GM21737 (cell line): ENCODE measurements at regions not wholly inside any gene's neighbourhood (a gene's known extent, or its start where the extent isn't known, plus 50 kb on each side); places are given as distances from the start of the nearest gene placed in this dataset.
"Not testable (repeated sequence)": the region's sequence is repeated elsewhere in the genome, so short reads cannot be mapped to it uniquely, and the experiment has no call there.

Experiments
- ATAC-seq: cut with Tn5 transposase; IDR thresholded peaks from one replicate; pipeline ENCODE4 v1.9.1; 2021; ENCODE audit warnings: mild to moderate bottlenecking, moderate library complexity; ENCODE audit not compliant: unreplicated experiment

DNA sequence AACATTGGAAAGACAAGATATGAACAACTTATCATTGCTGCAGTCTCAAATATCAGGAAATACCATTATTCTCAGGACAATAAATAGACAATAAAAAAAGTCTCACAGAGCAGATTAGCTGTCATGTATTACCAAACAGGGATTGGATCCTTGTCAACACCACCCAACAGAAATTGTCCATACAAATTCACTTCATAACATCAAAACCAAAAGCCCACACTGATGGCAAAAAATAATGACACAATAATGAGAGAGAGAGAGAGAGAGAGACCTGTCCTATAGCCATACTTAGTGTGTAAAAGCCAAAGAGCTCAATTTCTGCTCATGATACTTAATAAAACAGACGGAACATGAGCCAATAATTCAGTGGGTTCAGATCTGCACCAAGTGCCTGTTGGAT lies 96.5 kb downstream of the PPIAL4G start:
- no peak for ATAC-seq

DNA sequence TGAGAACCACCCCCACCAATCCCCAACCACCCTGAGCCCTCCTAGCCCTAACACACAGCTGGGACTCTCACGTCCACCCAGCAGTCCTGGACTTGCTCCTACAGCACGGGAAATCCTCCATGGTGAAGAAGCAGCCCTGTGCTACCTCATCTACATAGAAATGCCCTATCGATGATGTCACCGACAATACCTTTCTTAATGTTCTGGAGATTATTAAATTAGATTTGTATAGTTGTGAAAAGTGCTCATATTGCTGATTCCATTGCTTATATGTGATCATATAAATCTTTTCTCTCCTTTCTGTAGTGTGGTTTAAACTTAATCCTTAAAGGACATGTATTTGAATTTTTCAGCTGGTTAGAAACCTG lies 97.1 kb downstream of the PPIAL4G start:
- not testable (repeated sequence) for ATAC-seq

- no peak for ATAC-seq
These were observed 97.6 kb downstream of the PPIAL4G start for GRCh38 chr1:148385371-148386030.

DNA sequence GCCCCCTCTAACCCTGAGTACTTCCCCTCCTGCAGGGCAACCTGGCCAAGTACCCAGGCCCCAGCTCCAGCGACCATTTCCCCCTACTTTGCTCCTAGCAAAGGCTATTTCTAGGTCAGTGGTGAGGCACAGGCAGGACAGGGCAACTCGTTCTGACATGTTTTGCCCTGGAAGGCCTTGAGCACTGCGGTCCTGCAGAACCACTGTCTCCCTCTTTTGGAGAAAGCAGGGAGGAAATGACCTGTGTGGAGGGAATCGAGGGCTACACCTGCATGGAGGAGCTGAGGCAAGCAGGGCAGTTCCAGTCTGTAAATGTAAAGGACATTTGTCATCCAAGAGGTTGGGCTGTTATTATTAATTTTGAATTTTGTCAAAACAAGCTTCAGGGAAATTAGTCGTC lies 99.1 kb downstream of the PPIAL4G start:
- ATAC-seq: no peak

DNA sequence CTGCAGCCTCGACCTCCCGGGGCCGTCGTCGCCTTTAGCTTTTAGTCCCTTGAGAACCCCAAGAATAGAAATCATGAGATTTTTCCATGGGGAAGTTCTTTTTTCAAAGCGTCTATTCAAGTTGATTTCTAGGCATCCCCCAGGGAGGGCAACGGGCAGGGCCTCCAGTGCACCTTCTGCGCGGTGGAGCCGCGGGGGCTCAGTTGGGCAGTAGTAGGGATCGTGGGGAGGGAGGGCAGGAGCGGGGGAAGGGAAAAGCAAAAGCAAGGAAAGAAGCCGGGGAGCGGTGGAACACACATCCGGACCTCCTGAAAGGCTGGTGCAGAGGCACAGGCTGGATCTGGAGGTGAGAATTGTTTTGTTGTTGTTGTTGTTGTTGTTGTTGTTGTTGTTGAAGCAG lies 103.4 kb downstream of the PPIAL4G start:
- ATAC-seq: no peak

DNA sequence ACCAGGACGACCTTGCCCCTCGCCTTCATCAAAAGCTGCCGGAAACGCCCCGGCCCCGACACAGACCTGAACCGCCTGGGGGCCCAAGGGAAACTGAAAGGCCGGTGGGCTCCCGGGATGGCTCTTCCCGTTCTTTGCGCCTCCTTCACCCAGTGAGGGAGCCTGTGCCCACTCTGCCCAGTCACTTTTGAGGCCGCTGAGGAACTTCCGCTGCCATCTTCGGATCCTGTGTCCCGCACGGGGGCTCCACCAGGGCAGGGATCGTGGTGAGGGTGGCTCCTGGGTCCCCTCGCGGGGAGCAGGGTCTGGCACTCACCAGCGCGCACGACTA lies 104.0 kb downstream of the PPIAL4G start:
- ATAC-seq: no peak

DNA sequence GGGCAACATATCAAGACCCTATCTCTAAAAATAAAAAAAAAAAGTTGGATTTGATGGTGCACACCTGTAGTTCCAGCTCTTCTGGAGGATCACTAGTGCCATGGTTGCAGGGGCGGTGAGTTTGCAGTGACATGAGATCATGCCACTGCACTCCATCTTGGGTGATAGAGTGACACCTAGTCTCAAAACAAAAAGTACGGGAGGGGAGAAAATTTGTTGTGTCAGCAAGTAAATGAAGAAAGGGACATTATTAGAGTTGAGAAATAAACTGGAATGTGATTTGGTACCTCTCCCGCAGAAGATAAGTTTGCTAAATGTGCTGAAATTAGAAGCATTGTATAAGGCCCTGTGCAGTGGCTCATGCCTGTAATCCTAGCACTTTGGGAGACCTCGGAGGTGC lies 105.1 kb downstream of the PPIAL4G start:
- not testable (repeated sequence) for ATAC-seq

GRCh38 chr1:148377045-148377444 lies 106.1 kb downstream of the PPIAL4G start:
- not testable (repeated sequence) for ATAC-seq

GRCh38 chr1:148374101-148374500 lies 109.0 kb downstream of the PPIAL4G start:
- no peak for ATAC-seq

DNA sequence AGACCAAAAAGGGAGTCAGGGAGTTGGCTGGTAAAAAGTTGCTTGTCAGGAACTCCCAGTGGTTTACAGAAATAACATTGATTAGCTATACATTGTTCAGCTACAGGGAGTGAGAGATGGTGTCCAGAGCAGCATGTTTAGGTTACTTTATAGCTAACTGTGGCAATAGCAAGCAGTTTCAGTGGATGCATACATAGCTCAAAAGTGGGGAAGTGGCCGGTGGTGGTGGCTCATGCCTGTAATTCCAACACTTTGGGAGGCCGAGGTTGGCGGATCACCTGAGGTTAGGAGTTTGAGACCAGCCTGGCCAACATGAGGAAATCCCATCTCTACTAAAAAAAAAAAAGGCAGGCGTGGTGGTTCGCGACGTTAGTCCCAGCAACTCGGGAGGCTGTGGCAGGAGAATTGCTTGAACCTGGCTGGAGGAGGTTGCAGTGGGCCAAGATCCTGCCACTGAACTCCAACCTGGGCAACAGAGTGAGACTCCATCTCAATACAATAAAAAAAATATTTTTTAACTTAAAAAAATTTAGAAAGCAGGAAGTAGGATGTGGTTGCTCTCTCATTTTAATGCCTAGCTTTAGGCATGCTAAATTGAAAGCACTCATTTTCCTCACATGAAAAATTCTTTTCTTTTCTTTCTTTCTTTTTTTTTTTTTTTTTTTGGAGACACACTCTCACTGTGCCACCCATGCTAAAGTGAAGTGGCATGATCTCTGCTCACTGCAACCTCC lies 109.7 kb downstream of the PPIAL4G start:
- ATAC-seq: no peak

DNA sequence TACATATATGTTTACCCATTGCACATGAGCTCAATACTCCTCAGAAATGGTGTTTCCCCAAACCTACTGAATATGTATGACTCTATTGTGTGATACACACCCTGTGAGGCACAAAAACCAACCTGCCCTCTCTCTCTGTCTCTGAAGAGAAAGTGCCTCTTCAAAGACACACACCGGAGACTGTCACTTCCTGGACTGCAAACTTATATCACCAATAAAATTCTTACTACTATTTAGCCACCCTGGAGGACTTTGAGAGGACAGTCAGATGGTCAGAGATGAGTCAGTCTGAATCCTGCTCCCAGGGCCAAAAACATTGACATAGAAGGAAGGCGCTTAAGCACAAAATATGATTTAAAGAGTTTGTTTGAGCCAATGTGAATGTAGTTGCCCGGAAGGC lies 110.4 kb downstream of the PPIAL4G start:
- no peak for ATAC-seq

DNA sequence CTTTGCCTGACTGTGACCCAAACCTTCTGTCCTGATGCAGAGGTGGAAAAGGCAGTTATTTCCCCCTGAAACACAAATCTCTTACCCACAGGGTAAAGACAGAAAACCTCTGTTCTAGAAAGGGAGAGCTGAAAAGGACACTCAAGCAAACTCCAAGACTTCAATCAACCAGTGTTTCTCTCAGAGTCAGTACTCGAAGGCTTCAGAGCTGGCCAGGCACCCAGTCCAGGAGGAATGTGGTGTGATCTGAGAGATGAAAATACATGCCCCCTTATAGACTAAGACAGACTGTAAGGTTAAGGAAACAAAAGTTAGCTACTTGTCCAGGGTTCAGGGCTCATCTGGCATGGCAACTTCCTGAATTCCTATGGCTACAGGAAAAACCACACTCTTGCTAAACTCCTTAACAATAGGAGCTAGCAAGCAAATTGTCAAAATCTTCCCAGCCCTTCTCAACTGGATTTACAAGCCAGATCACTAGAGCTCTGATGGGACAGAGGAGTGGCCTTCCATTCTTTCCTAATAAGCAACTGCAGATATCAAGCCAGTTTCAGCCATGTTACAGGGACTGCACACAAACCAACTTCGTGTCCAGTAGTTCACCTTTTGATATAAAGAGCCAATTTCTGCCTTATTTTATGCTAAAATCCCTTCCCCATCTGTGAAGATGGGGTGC lies 110.9 kb downstream of the PPIAL4G start:
- not testable (repeated sequence) for ATAC-seq

- not testable (repeated sequence) for ATAC-seq
These were observed 111.5 kb downstream of the PPIAL4G start for GRCh38 chr1:148371551-148371994.

DNA sequence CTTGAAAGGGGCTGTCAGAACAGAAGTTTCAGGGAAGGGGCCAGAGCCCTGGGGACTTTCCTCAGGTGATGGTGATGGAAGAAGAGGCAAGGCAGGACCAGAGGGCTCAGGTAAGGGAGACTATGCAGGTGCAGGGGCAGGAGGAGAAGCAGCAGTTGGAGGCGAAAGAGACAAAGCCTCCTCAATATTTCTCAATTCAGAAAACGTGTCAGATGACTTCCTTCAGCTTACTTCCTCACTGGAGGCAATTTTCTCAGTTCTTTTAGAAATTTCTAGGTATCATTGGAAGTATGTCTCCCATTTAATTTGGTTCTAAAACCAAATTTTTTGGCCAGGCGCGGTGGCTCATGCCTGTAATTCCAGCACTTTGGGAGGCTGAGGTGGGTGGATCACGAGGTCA lies 112.4 kb downstream of the PPIAL4G start:
- not testable (repeated sequence) for ATAC-seq

GRCh38 chr1:148367596-148367995 lies 115.5 kb downstream of the PPIAL4G start:
- no peak for ATAC-seq

GRCh38 chr1:148366136-148366753 lies 116.9 kb downstream of the PPIAL4G start:
- ATAC-seq: not testable (repeated sequence)

- not testable (repeated sequence) for ATAC-seq
These were observed 118.0 kb downstream of the PPIAL4G start for GRCh38 chr1:148365151-148365550.

DNA sequence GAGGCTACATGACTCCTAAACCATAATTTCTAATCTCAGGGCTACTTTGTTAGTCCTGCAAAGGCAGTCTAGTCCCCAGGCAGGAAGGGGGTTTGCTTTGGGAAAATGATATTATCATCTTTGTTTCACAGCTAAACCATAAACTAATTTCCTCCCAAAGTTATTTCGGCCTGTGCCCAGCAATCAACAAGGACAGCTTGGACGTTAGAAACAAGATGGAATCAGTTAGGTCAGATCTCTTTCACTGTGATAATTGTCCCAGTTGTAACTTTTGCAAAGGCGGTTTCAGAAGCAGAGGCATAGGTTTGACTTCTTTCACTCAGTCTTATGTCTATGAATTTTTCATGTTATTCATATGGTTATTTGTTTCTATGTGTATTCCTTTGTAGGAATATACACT lies 119.1 kb downstream of the PPIAL4G start:
- not testable (repeated sequence) for ATAC-seq

DNA sequence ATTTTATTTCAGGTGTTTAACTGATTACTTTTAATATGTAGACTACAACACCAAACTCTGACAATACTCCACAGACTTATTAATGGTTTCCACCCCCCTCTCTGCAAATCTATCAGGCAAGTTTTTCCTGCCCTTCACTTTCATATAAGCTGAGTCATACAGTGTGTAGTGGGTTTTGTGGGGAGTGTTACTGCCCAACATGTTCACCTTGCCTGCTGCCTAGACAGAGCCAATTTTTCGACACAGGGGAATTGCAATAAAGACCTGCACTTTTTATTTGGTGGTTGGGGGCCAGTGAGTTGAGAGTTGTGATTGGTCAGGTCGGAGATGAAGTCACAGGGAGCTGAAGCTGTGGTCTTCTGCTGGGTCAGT lies 119.7 kb downstream of the PPIAL4G start:
- ATAC-seq: no peak

DNA sequence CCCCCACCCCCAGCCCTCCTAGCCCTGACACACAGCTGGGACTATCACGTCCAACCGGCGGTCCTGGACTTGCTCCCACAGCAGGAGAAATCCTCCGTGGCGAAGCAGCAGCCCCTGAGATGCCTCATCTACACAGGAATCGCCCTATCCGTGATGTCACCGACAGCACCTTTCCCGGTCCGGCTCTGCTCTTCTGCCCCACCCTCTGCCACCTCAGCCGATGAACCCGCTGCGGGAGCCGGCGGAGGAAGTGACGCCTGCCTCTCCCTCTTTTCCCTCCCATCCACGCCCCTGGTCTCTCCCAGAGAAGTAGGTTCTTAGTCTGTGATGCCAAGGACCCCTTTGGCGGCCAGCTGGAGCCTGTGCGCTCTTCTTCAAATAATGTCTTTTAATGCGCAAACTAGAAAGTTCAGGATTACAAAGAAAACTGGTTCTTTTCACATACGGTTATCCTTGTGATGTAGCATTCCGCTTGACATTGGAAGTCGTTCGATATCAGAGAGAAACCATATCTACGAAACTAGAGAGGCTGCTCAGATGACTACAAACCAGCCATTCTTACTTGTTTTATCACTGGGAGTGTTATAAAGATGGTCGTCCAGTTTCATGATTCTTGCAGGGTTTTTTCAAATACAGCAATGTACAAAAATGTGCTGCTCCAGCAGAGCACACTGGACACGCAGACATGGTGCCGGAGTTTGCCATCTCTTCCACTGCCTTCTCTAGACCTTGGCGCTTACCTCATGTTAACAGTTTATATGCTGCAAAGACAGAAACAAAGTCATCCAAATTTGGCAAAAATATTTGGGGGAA lies 120.3 kb downstream of the PPIAL4G start:
- ATAC-seq: no peak

DNA sequence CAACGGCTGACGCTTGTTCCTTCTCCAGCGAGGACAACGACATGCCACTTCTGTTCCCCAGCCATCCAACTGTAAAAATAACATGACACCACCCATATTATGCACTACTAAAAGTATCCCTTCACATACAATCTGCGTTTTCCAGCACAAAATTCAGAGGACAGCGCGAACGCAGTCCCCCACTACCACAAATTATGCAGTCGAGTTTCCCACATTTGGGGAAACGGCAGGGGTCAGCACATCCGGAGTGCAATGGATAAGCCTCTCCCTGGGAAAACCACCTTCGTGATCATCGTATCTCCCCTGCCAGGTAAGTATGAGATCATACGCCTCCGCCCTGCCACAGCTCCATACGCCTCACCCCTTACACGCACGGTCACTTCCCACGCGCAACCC lies 120.9 kb downstream of the PPIAL4G start:
- ATAC-seq: no peak
